ES-I3 (cell line): ENCODE measurements at regions not wholly inside any gene's neighbourhood (a gene's known extent, or its start where the extent isn't known, plus 50 kb on each side); places are given as distances from the start of the nearest gene placed in this dataset.

Experiments used
- H3K36me3 ChIP-seq: 2 replicates; pipeline ENCODE4 v1.6.1; 2013; ENCODE audit warnings: mild to moderate bottlenecking, low read length, control low read depth, moderate library complexity; ENCODE audit not compliant: insufficient read depth
- H3K4me1 ChIP-seq: 2 replicates; pipeline ENCODE4 v1.6.1; 2013; ENCODE audit warnings: mild to moderate bottlenecking, control low read depth, low read length; ENCODE audit not compliant: insufficient read depth
- H3K9ac ChIP-seq: 2 replicates; pipeline ENCODE4 v1.6.1; 2013; ENCODE audit warnings: low read depth, mild to moderate bottlenecking, low read length, moderate library complexity
- H3K9me3 ChIP-seq: 2 replicates; pipeline ENCODE4 v1.6.1; 2013; ENCODE audit warnings: mild to moderate bottlenecking, low read length, moderate library complexity; ENCODE audit not compliant: control insufficient read depth, insufficient read depth

DNA sequence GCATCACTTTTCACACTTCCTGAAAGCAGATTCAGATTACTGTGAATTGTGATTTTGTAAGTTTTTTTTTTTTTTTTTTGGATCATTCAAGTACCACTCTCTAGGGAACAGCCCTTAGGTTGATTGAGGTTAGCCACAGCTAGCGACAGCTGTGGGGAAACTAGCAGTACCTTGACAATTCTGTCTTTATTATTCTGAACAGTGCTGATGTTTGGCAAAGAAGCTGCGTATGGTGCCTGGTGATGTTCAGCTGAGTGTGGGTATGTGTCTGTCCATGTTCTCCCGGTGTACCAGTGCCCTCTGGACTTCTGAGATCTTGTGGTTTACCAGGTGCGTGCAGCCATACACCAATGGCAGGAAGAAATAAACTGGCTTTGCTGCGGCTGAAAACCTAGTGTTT, 117.3 kb upstream of the PLPPR1 start:
- H3K36me3 ChIP-seq, result no peaks in the 10 kb centered on the region
- H3K9ac ChIP-seq, result no peak overlapping the region
- H3K4me1 ChIP-seq, result no peaks in the 10 kb centered on the region
- no peaks in the 10 kb centered on the region for H3K9me3 ChIP-seq

DNA sequence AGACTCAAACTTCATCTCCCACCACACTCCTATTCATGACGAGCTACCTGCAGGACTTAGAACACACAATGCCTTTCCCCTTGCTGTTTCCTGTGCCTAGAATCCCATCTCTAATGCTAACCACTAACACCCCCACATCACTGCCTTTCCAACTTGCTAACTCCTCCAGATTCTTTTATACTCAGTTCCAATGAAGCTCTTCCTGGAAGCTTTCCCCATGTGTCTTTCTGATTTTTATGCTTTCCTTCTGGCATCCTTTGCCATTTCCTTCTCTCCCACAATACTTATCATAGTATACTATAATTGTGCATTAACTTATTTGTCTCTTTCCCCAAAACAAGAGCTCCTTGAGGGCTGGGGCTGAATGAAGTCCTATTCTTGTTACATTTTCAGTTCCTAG, 115.3 kb upstream of the PLPPR1 start:
- Histone ChIP-seq H3K9me3 (no peaks in the 10 kb centered on the region), H3K9ac (no peak overlapping the region), H3K36me3 (no peaks in the 10 kb centered on the region), H3K4me1 (no peaks in the 10 kb centered on the region)

DNA sequence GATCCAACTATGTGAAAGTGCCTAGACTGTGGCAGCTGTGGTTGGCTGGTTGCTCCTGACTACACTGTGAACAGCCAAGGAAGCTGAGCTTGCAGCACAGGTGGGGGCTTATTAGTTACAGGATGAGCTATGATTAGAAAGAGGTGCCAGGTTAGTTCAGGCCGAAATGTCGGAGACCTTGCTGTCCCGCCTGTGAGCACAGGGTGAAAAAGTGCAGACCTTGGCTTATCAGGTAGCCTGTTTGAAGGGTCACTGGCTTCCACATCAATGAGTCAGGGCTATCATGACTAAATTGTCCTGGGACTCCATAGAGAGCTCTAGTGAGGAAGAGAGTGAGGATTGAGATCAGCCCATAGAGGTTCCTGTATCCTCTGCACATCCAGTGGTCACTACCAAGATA, 114.3 kb upstream of the PLPPR1 start:
- Histone ChIP-seq H3K9me3 (no peaks in the 10 kb centered on the region), H3K4me1 (no peaks in the 10 kb centered on the region), H3K36me3 (no peaks in the 10 kb centered on the region), H3K9ac (no peak overlapping the region)

DNA sequence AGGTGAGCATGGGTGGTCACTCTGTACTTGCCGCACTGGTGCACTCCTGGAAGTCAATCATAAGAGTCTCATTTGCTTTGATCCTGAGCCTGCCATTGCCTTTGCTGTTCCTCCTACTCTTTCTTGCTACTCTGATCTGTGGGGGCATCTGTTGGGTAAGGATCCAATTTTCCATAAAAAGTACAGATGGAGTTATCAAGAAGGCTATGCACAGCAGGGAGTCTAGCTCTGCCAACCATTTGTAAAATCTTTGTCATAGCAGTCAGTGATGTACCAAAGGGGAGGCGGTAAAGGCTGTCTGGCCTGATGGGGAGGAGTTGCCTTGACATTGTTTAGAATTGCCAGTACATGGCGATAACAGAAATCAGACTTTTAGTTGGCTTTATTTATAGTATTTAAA, 109.0 kb upstream of the PLPPR1 start:
- Histone ChIP-seq H3K9me3 (no peaks in the 10 kb centered on the region), H3K4me1 (no peaks in the 10 kb centered on the region), H3K36me3 (no peaks in the 10 kb centered on the region), H3K9ac (no peak overlapping the region)

DNA sequence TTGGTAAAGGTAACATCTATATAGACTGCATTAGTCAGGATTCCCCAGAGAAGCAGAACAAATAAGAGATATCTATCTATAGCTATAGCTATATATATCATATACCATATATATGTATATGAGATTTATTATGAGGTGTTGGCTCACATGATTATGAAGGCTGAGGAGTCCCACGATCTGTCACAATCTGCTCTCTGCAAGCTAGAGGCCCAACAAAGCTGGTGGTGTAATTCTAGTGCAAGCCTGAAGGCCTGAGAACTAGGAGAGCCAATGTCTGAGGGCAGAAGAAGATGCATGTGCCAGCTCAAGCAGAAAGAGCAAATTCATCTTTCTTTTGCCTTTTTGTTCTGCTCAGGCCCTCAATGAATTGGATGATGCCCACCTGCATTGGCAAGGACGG, 102.2 kb upstream of the PLPPR1 start:
- Histone ChIP-seq H3K9me3 (no peaks in the 10 kb centered on the region), H3K9ac (no peak overlapping the region), H3K4me1 (no peaks in the 10 kb centered on the region), H3K36me3 (no peaks in the 10 kb centered on the region)

DNA sequence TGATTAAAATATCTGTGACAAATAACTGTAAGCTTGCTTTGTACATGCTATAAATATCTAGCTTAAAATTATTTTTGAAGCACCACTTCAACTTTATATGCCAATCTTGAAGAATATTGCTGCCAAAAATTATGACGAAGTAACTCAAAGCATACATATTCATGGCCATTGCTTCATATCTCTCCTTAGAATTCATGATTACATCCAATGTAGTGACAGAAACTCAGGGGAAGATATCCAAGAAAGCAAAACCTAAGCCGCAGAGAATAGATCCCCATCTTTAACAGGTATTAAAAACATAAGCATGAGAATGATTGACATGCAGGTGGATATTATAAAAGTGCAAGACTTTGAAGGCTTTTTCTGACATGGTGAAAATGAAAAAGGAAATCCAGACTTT, 100.8 kb upstream of the PLPPR1 start:
- no peak overlapping the region for H3K9ac ChIP-seq
- H3K9me3 ChIP-seq, result no peaks in the 10 kb centered on the region
- H3K4me1 ChIP-seq, result no peaks in the 10 kb centered on the region
- H3K36me3 ChIP-seq, result no peaks in the 10 kb centered on the region

DNA sequence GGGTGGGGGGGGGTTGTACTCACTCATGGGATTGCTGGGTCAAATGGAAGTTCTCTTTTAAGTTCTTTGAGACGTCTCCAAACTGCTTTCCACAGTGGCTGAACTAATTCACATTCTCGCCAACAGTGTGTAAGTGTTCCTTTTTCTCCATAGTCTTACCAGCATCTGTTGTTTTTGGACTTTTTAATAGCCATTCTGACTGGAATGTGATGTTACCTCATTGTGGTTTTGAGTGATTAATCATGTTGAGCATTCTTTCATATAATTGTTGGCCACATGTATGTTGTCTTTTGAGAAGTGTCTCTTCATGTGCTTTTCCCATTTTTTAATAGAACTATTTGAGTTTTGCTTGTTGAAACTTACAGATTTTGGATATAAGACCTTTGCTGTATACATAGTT, 94.9 kb upstream of the PLPPR1 start:
- Histone ChIP-seq H3K36me3 (no peaks in the 10 kb centered on the region; the same call in 1 of the 2 replicates), H3K4me1 (no peaks in the 10 kb centered on the region), H3K9ac (no peak overlapping the region), H3K9me3 (no peaks in the 10 kb centered on the region)

DNA sequence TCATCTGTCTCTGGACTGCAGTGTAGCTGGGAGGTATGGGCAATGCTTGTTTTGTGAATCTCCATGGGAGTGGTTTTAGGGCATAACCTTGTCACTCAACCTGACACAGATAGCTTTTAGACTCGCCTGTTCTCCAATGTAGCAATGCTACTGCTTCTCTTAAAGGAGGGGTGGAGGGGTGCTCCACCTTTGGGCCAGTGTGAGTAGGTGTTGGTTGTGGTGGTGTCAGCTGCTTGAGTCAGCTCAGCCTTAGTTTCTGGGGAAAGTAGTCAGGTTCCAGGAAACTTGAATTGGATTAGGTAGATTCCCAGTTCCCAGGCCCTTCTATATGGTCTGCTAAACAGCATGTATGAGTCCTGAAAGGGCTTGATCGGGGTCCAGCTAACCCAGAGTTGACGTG, 91.1 kb upstream of the PLPPR1 start:
- Histone ChIP-seq H3K9ac (no peak overlapping the region), H3K36me3 (no peaks in the 10 kb centered on the region; the same call in 1 of the 2 replicates), H3K4me1 (no peaks in the 10 kb centered on the region), H3K9me3 (no peaks in the 10 kb centered on the region)

DNA sequence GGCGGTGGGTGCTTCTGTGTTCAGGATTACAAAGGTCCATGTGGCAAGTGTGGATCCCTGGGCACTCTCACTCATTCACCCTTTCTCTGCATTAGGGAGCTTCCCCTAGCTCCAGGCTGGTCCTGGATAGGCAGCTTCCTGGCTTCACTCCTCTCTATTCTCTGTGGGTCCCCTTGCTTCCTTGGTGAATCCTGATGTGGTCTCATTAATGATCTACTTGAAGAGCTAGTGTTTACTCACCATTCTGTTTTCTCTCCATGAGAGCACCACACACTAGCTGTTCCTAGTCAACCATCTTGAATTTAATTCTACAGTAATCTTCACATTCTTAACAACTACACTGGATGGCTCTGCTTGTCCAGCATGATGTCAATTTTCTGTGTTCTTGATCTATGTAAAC, 90.0 kb upstream of the PLPPR1 start:
- Histone ChIP-seq H3K9me3 (no peaks in the 10 kb centered on the region), H3K4me1 (no peaks in the 10 kb centered on the region), H3K36me3 (no peaks in the 10 kb centered on the region; the same call in 1 of the 2 replicates), H3K9ac (no peak overlapping the region)

DNA sequence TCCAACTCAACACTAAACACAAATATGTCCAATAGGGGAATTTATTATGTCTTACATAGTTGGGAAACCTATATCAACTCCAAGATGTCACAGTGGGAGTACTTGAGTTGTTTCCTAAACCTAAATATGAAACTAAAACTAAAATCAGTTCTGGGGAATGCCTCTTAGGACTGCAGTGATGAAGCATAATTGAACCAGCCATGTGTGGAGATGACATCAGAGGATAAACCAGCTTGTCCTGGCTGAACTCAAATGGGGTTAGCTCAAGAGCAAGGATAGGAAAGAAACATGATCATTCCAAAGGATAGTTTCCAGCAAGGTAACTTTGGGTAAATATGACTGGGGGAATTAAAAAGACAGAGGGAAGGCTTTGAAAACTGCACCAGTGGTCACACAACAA, 88.9 kb upstream of the PLPPR1 start:
- H3K9me3 ChIP-seq, result no peaks in the 10 kb centered on the region
- H3K9ac ChIP-seq, result no peak overlapping the region
- H3K36me3 ChIP-seq, result no peaks in the 10 kb centered on the region; the same call in 1 of the 2 replicates
- no peaks in the 10 kb centered on the region for H3K4me1 ChIP-seq

DNA sequence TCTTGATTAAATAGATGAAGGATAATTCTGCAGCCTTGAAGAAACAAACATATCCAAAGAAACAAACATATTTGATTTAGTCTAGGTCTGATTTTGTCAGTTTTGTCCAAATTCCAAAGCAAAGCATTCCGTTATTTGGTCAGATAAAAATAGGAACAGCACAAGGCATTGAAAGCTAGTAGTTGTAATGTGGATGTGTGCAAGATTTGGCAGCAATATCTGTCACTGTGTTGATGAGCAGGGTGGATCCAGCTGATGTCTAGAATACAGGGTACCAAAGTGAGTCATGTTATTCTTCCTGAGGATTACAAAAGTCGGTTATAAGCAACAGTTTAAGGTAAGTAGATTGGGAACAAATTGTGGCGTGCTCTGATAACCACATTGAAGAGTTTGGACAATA, 69.3 kb upstream of the PLPPR1 start:
- H3K9ac ChIP-seq, result no peak overlapping the region
- no peaks in the 10 kb centered on the region for H3K36me3 ChIP-seq
- H3K9me3 ChIP-seq, result no peaks in the 10 kb centered on the region
- H3K4me1 ChIP-seq, result no peaks in the 10 kb centered on the region; the same call in 1 of the 2 replicates
